Trophoblast cell (in vitro differentiated cells and primary cell): ENCODE measurements at regions not wholly inside any gene's neighbourhood (a gene's known extent, or its start where the extent isn't known, plus 50 kb on each side); places are given as distances from the start of the nearest gene placed in this dataset.
A peak's percentile ranks its signal among the peaks of the same experiment; 100 is the strongest.

Experiments used
- DNase-seq, 2 donors: peaks; one replicate each; pipeline ENCODE4 v3.0.0-alpha.2; 2016
- H2AFZ ChIP-seq: 2 replicates; pipeline ENCODE4 v1.6.1; 2013; ENCODE audit warnings: low read length, moderate library complexity, mild to moderate bottlenecking; ENCODE audit not compliant: insufficient read depth, poor library complexity
- H2AK5ac ChIP-seq: 2 replicates; pipeline ENCODE4 v1.6.1; 2013; ENCODE audit warnings: mild to moderate bottlenecking, low read length
- H2BK120ac ChIP-seq: 2 replicates; pipeline ENCODE4 v1.6.1; 2013; ENCODE audit warnings: low read length, mild to moderate bottlenecking, moderate library complexity; ENCODE audit not compliant: insufficient read depth, poor library complexity
- H2BK12ac ChIP-seq: 2 replicates; pipeline ENCODE4 v1.6.1; 2013; ENCODE audit warnings: mild to moderate bottlenecking, low read length, moderate library complexity
- H2BK5ac ChIP-seq: 2 replicates; pipeline ENCODE4 v1.6.1; 2013; ENCODE audit warnings: low read length, low read depth, moderate library complexity, mild to moderate bottlenecking; ENCODE audit not compliant: poor library complexity
- H3K14ac ChIP-seq: 2 replicates; pipeline ENCODE4 v1.6.1; 2013; ENCODE audit warnings: mild to moderate bottlenecking, low read length
- H3K18ac ChIP-seq: 2 replicates; pipeline ENCODE4 v1.6.1; 2013; ENCODE audit warnings: mild to moderate bottlenecking, low read length
- H3K23ac ChIP-seq: 2 replicates; pipeline ENCODE4 v1.6.1; 2013; ENCODE audit warnings: low read length
- H3K27ac ChIP-seq: 2 replicates; pipeline ENCODE4 v1.5.1; 2013; ENCODE audit warnings: low read depth, mild to moderate bottlenecking, inconsistent platforms, low read length, moderate library complexity
- H3K27me3 ChIP-seq: 2 replicates; pipeline ENCODE4 v1.6.1; 2013; ENCODE audit warnings: inconsistent platforms, mild to moderate bottlenecking, low read length, moderate library complexity; ENCODE audit not compliant: insufficient read depth
- H3K36me3 ChIP-seq, 2 experiments: 1 replicate in 1 of 2; 2 replicates in 1 of 2; pipeline ENCODE4 v1.6.1; 2013; ENCODE audit warnings: low read length in 2 of 2, mild to moderate bottlenecking in 2 of 2, moderate library complexity in 1 of 2; ENCODE audit not compliant: insufficient read depth in 2 of 2, control insufficient read depth in 1 of 2
- H3K4ac ChIP-seq: 2 replicates; pipeline ENCODE4 v1.6.1; 2013; ENCODE audit warnings: low read depth, mild to moderate bottlenecking, low read length, moderate library complexity
- H3K4me1 ChIP-seq, 2 experiments: 1 replicate in 1 of 2; 2 replicates in 1 of 2; pipeline ENCODE4 v1.6.1; 2013; ENCODE audit warnings: low read length in 2 of 2, mild to moderate bottlenecking in 2 of 2, moderate library complexity in 1 of 2; ENCODE audit not compliant: insufficient read depth in 2 of 2, control insufficient read depth in 1 of 2
- H3K4me2 ChIP-seq: 2 replicates; pipeline ENCODE4 v1.6.1; 2013; ENCODE audit warnings: inconsistent platforms, mild to moderate bottlenecking, low read length, moderate library complexity
- H3K4me3 ChIP-seq: 2 replicates; pipeline ENCODE4 v1.5.1; 2013; ENCODE audit warnings: mild to moderate bottlenecking, low read depth, low read length, inconsistent platforms
- H3K79me1 ChIP-seq: one replicate; pipeline ENCODE4 v1.6.1; 2013; ENCODE audit warnings: low read length
- H3K79me2 ChIP-seq: 2 replicates; pipeline ENCODE4 v1.6.1; 2013; ENCODE audit warnings: low read length, mild to moderate bottlenecking; ENCODE audit not compliant: control insufficient read depth, insufficient read depth, poor library complexity
- H3K9ac ChIP-seq: 2 replicates; pipeline ENCODE4 v1.6.1; 2013; ENCODE audit warnings: mild to moderate bottlenecking, low read length
- H3K9me3 ChIP-seq: 2 replicates; pipeline ENCODE4 v1.6.1; 2013; ENCODE audit warnings: low read depth, mild to moderate bottlenecking, control low read depth, inconsistent platforms, low read length; ENCODE audit not compliant: insufficient read depth
- H4K12ac ChIP-seq: 2 replicates; pipeline ENCODE4 v1.6.1; 2013; ENCODE audit warnings: low read depth, mild to moderate bottlenecking, low read length, moderate library complexity
- H4K8ac ChIP-seq: 2 replicates; pipeline ENCODE4 v1.6.1; 2013; ENCODE audit warnings: low read depth, mild to moderate bottlenecking, low read length, moderate library complexity
- H4K91ac ChIP-seq: one replicate; pipeline ENCODE4 v1.6.1; 2013; ENCODE audit warnings: low read depth, mild to moderate bottlenecking, low read length, moderate library complexity
- WGBS: extraction: QIAGEN DNeasy Blood & Tissue Kit; methylation state at CpG from one replicate; pipeline ENCODE4 v1.1.7; 2013; ENCODE audit warnings: missing lambda C conversion rate; ENCODE audit not compliant: insufficient read length, insufficient coverage; ENCODE audit errors: extremely low coverage; 5-methylcytosine and 5-hydroxymethylcytosine counted together

- H4K91ac ChIP-seq = no peak overlapping the region
- H3K23ac ChIP-seq = no peak overlapping the region
- H4K12ac ChIP-seq = no peak overlapping the region
- H3K9ac ChIP-seq = no peak overlapping the region
- no peak overlapping the region for H2AFZ ChIP-seq
- H3K18ac ChIP-seq = no peak overlapping the region
- H2BK5ac ChIP-seq = no peak overlapping the region
- no peak overlapping the region for H2AK5ac ChIP-seq
- H4K8ac ChIP-seq = no peak overlapping the region
- H3K79me2 ChIP-seq = no peaks in the 10 kb centered on the region
- H3K4me2 ChIP-seq = no peak overlapping the region
- no CpG with 5 or more reads among the region's 37 CpGs for WGBS
- H3K4ac ChIP-seq = no peak overlapping the region
- H3K9me3 ChIP-seq = peaks cover 24% of the 10 kb centered on the region
- H3K36me3 ChIP-seq = no peaks in the 10 kb centered on the region
- no peak overlapping the region for H3K14ac ChIP-seq
- peak overlapping the region; percentile 60 for H3K4me3 ChIP-seq
- H3K4me1 ChIP-seq = no peaks in the 10 kb centered on the region
- no peaks in the 10 kb centered on the region for H3K79me1 ChIP-seq
- no peaks in the 10 kb centered on the region for H3K27me3 ChIP-seq
- H3K27ac ChIP-seq = no peak overlapping the region
- H2BK120ac ChIP-seq = no peak overlapping the region
- no peak overlapping the region for H2BK12ac ChIP-seq
- no peak for DNase-seq
Observed at GRCh38 chr7:155886391-155887173, 74.3 kb upstream of the SHH start.

DNA sequence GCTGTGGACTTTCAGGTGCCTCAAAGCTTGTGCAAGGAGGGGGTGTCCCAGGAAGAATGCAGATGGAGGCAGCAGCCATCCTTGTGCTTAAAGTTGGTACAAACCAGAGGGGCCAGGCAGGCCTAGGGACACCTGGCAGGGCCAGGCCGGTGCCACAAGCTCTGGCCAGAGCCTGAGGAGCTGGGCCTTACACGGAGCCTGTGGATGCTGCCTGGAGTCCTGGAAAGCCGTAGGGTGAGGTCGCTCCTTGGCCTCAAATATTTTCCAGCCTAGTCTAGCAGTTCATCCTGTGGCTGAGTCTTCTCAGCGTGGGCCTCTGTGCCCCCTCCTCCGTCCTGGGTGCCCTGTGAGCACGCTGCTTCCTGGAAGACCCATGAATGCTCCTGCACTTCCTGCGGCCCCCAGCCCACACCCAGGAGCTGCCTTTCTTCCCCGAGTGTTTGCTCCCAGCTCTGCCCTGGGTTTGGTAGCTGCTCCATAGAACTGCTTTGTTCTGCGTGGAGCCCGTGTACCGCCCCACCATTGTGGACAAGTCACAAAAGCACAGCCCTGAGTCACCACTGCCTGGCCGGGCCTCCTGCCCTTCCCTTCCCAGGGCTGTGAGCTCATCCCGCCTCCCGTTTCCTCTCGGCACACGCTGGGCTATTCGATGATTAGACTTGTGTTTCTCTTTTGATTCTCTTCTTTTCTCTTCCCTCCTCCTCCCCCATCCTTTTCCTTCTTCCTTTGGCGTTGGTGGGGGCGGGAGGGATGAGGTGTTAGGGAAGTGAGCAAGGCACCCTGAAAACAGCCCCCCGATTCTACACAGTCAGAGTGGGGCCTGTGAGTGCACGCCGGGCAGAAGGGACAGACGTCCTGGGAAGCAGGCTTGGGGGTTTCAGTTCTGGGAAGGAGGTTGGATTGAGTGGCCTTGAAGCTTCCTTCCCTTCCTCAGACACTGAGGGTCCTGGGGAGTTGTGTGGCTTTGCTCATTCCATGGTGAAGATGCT lies 73.2 kb upstream of the SHH start:
- no peaks in the 10 kb centered on the region for H3K79me1 ChIP-seq
- H4K91ac ChIP-seq = no peak overlapping the region
- no peak overlapping the region for H3K4me3 ChIP-seq
- no CpG with 5 or more reads among the region's 24 CpGs for WGBS
- H3K4ac ChIP-seq = no peak overlapping the region
- H4K8ac ChIP-seq = no peak overlapping the region
- H2BK12ac ChIP-seq = no peak overlapping the region
- H2BK5ac ChIP-seq = no peak overlapping the region
- H4K12ac ChIP-seq = no peak overlapping the region
- no peak overlapping the region for H2AFZ ChIP-seq
- no peak overlapping the region for H3K18ac ChIP-seq
- DNase-seq = no peak
- no peak overlapping the region for H3K4me2 ChIP-seq
- H2AK5ac ChIP-seq = no peak overlapping the region
- H3K27ac ChIP-seq = no peak overlapping the region
- H3K9ac ChIP-seq = no peak overlapping the region
- no peak overlapping the region for H3K23ac ChIP-seq
- peaks cover 14% of the 10 kb centered on the region for H3K9me3 ChIP-seq
- no peaks in the 10 kb centered on the region for H3K4me1 ChIP-seq
- H3K36me3 ChIP-seq = no peaks in the 10 kb centered on the region
- H3K14ac ChIP-seq = no peak overlapping the region
- H3K27me3 ChIP-seq = no peaks in the 10 kb centered on the region
- no peak overlapping the region for H2BK120ac ChIP-seq
- H3K79me2 ChIP-seq = no peaks in the 10 kb centered on the region

DNA sequence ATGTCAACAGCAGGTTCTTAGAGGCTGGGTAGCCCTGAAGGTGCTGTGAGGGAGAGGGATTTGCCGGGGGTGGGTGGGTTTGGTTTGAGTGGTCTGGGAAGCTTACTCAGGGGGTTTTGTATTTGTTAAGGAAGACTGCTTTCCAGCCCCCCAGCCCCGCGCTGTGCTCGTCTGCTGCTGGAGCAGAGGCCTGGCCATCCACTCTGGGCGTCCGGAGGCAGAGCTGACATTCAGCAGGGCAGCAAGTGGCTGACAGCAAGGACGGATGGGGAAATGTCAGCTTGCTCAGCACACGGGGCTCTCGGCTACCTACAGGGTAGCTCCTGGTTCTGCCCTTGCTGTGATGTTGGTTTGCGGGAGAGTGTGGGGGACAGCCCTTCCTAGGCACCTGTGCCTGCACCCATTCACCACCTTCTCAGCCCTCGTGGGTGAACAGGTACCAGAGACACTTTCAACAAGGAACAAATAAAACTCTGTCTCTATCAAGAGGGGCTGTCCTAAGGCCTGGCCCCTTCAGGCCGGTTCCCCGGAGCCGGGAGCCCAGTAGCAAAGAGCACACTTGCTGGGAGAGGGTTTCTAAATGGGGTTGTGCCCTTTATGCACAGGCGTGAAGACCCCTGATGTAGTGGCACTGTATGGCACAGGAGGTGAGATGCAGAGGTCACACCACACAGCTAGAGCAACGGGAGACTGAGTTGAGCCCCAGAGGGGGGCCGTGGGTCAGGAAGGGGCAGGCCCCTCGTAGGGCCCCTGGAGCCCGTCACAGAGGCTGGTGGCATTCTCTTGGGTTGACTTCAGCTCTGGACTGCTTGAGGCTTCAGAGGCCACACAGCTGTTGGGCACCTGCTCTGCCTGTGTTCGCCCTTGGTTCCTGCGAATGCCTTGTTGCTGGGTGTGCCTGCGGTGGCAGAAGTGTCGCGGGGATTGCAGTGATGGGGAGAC lies 72.2 kb upstream of the SHH start:
- H3K14ac ChIP-seq = no peak overlapping the region
- peaks cover 5% of the 10 kb centered on the region for H3K9me3 ChIP-seq
- no peak overlapping the region for H3K4me2 ChIP-seq

More for the DNA sequence above, 72.2 kb upstream of the SHH start:
- no peak overlapping the region for H3K23ac ChIP-seq
- no CpG with 5 or more reads among the region's 24 CpGs for WGBS
- H3K36me3 ChIP-seq = no peaks in the 10 kb centered on the region
- no peak overlapping the region for H2AFZ ChIP-seq
- H2BK120ac ChIP-seq = no peak overlapping the region
- H3K79me2 ChIP-seq = no peaks in the 10 kb centered on the region
- H2BK12ac ChIP-seq = no peak overlapping the region
- H3K4ac ChIP-seq = no peak overlapping the region
- no peaks in the 10 kb centered on the region for H3K4me1 ChIP-seq
- H3K27ac ChIP-seq = no peak overlapping the region
- H4K12ac ChIP-seq = no peak overlapping the region
- no peak overlapping the region for H3K9ac ChIP-seq
- no peaks in the 10 kb centered on the region for H3K27me3 ChIP-seq
- no peaks in the 10 kb centered on the region for H3K79me1 ChIP-seq
- no peak for DNase-seq
- no peak overlapping the region for H4K91ac ChIP-seq
- no peak overlapping the region for H3K4me3 ChIP-seq
- H4K8ac ChIP-seq = no peak overlapping the region
- no peak overlapping the region for H2BK5ac ChIP-seq
- H3K18ac ChIP-seq = no peak overlapping the region
- H2AK5ac ChIP-seq = no peak overlapping the region
